ENCODE measurements at regions not wholly inside any gene's neighbourhood (a gene's known extent, or its start where the extent isn't known, plus 50 kb on each side); places are given as distances from the start of the nearest gene placed in this dataset.
"Not testable (repeated sequence)": the region's sequence is repeated elsewhere in the genome, so short reads cannot be mapped to it uniquely, and the experiment has no call there.

DNA sequence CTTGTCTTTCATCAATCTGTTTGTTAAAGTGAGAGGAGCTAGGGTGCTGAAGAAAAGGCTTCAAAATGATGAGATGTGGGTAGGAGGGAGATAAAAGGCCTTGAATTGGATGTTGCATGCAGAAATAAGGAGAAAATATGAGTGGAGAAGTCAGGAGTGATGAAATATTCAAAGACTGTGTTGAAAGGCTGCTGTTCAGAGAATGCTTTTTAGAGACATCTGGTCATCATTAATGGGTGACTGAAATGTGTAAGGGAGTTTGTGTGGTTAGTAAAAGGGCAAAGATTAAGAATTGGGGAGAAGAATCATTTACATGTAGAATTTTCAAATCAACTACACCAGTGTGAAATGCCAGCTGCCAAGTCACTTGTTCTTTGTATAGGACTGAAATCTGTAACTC lies 383.9 kb downstream of the MAT2B start:
- no peak for DNase-seq

DNA sequence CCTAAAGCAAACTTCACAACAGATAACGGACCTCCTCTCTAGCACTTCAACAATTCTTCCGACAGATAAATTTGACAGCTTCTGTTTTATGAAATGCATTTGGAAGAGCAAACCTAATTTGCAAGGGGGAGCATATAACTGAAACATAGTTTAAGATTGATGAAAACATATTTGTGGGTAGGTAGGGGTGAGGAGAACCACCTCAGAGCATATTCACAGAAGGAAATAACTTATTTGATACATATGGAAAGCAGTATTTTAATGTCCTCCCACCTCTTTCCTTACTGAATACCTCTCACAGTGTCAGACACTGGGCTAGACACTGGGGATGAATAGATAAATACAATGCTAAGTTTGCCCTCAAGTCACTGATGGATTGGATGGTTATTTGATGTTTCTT lies 384.8 kb downstream of the MAT2B start:
- no peak for DNase-seq

DNA sequence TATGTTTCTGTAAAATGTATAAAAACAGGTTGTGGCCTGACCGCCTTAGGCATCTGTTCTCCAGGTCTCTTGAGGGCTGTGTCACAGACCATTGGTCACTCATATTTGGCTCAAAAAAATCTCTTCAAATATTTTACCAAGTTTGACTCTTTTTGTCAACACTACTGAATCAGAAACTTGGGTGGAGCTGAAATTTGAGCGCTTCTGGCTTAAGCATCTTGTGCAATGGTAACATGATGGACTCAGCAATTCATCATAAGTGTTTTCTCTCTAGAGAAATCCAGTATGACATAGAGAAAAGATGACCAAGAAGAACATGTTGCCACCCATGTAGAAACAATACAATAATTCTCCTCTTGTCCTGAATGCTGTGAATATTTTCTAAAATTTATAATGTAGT lies 387.9 kb downstream of the MAT2B start:
- no peak for DNase-seq

DNA sequence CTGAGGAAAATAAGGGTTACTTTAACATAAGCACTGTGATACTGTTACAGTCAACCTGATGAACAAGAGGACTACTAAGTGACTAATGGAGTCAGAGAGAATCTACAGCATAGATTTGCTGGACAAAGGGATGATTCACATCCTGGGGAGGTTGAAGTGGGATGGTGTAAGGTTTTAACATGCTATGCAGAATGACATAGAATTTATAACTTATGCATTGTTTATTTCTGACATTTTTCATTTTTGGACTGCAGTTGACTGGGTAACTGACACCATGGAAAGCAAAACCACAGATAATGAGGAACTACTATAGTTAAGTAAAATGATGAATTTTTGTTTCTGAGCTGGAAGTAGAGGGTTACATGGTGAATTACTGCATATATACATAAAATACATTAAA lies 389.2 kb downstream of the MAT2B start:
- no peak for DNase-seq

DNA sequence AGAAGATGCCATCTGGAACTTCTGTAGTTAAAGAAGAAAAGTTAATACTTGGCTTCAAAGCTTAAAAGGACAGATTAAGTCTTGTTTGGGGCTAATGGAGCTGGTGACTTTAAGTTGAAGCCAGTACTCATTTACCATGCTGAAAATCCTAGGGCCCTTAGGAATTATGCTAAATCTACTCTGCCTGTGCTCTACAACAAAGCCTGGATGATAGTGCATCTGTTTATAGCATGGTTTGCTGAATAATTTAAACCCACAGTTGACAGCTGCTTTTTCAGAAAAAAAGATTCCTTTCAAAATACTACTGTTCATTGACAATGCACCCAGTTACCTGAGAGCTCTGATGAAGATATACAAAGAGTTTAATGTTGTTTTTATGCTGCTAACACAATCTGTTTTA lies 393.5 kb downstream of the MAT2B start:
- no peak for DNase-seq

DNA sequence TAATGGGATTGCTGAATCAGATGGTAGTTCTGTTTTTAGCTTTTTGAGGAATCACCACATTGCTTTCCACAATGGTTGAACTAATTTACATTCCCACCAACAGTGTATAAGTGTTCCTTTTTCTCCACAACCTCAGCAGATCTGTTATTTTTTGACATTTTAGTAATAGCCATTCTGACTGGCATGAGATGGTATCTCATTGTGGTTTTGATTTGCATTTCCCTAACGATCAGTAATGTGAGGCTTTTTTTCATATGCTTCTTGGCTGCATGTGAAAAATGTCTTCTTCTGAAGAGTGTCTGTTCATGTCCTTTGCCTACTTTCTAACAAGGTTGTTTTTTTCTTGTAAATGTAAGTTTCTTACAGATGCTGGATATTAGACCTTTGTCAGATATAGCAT lies 402.4 kb downstream of the MAT2B start:
- not testable (repeated sequence) for DNase-seq

DNA sequence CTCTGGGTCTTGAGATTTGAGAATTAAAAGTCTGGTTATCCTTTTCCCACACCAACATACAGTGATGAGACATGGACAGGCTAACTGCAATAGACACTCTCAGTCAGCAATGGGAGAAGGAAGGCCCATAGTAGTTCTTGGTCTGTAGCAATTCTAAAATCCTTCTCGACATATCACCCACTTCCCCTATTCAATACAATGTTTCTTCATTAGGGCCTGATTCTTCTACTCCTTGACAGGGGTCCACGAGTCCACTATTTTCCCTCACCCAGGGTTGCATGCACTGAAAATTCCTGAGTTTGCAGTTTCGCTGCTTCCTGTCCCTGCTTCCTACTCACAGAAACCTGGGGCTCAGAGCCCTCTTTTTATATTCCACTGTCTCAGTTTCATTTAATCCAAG lies 402.8 kb downstream of the MAT2B start:
- DNase-seq: no peak

DNA sequence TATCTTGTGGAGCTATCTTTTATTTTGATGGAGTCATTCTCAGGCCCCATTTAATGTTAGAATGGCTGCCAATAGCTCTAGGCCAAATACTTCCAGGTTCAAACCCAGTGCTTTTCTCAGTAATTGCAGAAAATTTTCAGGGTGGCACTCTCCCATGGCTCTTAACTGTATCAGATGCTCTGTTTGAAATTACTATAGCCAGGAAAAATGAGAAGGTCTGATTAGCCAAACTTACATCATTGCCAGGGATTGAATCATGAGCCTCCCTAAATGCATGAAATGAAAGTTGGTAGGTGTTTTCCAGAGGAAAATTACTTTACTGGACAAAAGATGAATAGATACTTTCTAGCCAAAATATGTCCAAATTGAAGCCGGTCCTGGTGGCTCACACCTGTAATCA lies 404.8 kb downstream of the MAT2B start:
- no peak for DNase-seq

DNA sequence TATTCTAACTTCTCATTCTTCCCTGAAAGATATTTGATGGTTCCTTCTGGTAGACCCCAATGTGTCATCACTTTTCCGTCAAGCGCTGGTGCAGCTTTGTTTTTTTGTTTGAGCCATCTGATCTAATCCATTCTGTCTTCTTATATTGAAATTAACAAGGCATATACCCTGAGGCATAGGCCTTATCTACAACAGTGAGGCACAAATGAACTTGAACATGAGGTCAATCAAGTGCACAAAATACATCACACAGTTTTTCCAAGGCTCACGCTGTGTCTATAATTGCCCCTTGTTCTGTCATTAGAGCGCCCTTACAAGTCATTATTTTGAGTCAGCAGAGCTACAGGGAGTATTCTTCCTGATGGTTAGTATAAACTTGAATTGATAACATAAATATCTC lies 406.6 kb downstream of the MAT2B start:
- no peak for DNase-seq

DNA sequence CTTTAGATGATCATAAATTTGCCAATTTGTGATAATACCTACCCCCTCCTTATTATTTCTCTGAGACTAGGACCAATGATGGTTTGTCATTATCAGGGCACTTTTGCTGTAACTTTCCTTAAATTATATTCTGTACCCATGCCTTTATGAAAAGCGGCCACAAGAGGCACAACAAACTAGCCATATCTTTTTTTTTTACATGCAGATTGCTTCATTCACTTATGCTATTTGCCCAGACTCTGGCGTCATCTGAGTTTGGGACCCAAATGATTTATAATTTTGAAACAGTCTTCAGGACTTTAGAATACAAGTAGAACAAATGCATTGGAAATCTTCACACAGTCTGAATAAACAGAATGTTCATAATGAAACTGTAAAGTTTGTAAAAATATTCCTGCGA lies 408.1 kb downstream of the MAT2B start:
- no peak for DNase-seq

DNA sequence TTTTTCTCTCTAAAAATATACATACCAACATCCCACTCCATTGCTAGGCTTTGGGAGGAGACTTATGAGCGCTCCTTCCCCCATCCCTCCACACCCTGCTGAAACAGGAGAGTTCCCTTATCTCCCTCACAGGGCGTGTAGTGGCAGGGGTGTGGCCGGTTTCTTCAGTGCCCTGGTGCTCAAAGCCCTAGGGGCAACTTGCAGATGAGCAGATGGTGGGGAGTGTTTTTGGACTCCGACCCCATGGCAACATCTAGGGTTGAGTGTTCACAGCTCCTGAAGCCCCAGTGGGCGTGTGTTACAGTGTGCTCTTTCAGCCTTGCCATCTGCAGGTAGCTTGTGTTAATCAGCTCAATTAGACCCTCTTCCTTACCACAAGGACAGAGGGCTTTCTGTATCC lies 409.5 kb downstream of the MAT2B start:
- peak in 1 of 2 experiments; percentile 8 for DNase-seq

DNA sequence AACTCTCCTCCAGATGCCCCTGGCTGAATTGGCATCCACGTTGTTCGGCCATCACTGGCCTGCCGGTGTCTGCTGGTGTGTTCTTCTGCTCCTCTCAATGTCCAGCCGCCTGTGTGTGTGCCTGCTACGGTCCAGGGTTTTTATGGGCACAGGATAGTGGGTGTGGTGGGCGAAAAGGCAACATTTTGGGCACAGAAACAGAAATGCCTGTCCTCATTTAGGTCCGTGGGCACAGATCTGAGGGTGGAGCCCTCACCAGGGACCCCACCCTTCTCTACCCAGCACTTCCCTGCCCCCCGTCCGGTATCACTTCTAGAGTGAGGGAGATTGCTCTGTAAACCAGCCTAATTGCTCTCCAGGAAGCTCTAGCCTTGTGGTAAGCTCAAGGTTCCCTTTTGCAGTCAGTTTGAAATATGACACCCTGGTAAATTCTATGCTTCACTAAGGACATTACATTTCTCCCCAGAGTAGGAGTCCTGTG lies 410.1 kb downstream of the MAT2B start:
- no peak for DNase-seq

DNA sequence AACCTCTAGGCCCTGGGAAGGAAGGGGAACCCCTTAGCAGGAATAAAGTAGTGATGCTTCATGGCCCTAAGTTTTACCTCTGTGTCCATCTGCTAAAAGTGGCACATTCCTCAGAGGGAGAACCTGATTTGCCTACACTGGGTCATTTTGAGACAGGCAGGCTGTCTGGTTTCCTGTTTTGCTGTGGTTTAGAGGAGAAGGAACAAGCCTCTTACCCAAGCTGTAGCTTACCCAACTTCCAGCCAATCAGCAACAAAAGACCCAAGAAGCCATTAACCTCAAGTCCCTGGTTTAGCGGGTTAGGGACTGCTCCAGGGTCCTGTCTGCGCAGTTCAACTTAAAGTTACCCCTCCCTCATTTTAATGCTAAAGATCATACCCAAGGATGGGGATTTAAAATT lies 411.0 kb downstream of the MAT2B start:
- DNase-seq: no peak

DNA sequence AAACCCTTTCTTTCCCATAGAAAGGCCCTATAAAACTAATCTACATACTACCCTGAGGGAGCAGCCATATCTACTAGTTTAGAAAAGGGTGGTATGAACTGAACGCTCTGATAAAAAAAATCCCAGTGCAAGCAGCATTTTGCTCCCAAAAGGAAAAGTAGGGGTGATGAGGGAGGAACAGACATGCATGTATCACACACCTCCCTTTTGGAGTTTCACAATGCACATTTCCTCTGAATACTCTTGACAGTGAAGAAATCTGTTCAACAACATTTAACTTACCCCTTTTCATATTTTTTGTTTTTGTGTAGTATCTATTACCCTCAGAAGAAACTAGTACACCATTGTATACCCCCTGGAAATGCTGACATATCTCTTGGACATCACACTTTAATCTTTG lies 411.4 kb downstream of the MAT2B start:
- DNase-seq: no peak

DNA sequence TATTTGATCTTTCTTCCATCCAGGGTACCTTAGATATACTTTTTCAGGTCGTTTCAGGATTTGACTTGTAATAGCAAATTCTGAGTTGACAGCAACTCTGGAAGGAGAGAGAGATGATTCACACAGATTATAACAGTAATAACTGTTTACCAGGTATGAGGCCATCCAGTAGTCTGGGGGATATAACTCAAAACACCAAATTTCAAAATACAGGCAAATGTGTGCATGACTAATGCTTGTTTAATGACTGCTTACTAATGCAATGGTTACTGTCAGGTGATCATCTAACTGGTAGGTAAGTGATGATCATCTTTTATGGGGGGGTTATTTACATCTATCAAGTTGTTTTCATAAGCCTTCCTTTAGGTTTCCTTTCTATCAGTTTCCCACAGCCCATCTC lies 412.3 kb downstream of the MAT2B start:
- DNase-seq: no peak

DNA sequence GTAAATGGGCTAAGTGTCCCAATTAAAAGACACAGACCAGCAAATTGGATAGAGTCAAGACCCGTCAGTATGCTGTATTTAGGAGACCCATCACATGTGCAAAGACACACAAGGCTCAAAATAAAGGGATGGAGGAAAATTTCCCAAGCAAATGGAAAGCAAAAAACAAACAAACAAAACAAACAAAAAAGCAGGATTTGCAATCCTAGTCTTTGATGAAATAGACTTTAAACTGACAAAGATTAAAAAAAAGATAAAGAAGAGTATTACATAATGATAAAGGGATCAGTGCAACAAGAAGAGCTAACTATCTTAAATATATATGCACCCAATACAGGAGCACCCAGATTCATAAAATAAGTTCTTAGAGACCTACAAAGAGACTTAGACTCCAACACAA lies 429.6 kb downstream of the MAT2B start:
- DNase-seq: not testable (repeated sequence)

DNA sequence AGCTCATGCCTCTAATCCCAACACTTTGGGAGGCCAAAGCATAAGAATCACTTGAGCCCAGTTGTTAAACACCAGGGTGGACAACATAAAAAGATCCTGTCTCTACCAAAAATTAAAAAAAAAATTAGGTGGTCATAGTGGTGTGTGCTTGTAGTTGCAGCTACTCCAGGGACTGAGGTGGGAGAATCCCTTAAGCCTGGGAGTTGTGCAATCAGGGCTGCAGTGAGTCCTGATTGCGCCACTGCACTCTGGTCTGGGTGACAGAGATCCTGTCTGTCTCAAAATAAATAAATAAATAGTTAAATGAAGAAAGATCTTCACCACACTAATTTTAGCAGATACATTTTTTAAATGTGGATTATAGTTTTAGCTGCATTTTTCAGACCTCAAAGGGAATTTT lies 433.2 kb downstream of the MAT2B start:
- no peak for DNase-seq

DNA sequence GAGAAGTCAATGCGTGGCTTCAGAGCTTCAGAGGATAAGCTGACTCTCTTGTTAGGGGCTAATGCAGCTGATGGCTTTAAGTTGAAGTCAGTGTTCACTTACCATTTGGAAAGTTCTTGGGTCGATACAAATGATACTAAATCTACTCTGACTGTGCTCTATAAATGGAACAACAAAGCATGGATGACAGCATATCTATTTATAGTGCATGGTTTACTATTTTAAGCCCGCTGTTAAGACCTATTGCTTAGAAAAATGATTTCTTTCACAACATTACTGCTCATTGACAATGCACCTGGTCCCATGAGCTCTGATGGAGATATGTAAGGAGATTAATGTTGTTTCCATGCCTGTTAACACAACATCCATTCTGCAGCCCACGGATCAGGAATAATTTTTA lies 435.7 kb downstream of the MAT2B start:
- DNase-seq: no peak

DNA sequence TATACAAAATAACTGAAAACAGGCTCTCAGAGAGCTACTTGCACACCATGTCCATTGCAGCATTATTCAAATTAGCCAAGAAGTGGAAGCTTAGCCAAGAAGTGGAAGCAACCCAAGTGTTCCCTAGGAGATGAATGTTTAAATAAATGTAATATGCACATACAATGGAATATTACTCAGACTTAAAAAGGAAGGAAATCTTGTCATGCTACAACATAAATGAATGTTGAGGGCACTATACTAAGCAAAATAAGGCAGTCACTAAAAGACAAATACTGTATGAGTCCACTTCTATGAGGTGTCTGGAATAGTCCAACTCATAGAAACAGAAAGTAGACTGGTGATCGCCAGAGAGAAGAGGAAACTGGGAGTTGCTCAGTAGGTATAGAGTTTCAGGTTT lies 438.1 kb downstream of the MAT2B start:
- no peak for DNase-seq

DNA sequence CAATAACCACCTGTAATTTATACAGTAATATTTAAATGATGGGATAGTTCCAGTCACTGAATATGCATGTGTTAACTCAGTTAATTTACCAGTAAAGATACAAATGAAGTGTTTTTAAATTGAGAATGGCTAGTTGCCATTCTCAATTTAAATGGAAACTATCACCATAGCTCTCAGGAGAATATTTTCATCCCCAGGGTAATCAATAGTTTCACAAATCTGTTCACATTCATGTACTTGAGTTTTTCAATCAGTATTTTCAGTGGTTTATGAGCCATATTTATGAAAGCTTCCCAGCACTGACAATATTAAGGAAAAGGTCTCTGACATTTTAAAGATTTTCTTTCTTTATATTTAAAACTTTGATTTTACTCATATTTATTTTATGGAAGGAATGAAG lies 439.3 kb downstream of the MAT2B start:
- no peak for DNase-seq

DNA sequence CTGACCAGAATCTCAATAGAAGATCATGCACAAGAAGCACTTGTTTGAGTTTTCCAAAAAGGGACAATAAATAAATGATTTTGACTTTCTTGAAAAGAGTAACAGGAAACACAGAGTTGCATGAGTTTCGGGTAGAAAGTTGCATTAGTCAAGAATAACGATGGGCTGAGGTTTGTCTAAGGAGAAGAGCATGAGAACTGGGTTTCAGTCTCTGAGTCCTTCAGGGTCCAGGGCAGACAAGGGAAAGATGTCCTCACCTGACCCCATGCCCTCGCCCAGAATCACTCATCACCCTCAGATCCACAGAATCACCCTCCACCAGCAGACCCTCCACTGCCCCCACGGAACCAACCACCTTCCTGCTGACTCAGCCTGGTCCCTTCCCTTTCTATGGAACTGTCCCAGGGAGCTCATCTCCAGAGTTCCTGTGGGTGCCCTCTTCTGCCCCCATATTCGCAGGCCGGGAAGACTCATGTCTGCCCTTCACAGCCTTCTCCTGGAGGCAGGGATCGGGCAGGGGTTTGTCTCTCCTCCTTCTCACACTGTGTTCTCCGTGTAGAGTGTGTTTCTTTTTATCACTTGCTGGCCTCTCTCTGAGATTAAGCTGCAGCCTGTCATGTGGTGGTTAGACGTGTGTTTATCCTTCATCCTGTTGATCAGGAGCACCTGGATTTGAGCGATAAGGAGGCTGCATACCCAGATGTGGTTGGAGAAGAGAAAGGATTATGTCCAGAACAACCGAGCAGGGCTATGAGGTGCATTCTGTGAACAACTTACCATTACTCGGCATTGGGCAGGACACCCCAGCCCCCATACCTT lies 442.6 kb downstream of the MAT2B start:
- no peak for DNase-seq

DNA sequence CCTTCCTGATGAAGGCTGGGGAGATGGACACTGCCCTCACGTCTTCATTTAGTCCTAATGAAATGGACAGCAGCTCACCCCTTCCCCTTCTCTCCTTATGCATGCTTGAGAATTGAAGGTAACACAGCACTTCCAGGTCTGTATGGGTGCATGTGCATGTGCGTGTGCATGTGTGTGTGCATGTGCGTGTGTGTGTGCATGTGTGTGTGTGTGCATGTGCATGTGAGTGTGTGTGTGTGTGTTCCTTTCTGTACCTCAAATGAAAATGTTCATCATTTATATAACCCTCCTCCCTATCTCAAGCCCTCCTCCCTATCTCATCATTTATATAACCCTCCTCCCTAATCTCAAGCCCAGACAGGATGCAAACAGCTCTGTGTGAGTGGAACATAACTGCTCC lies 444.8 kb downstream of the MAT2B start:
- no peak for DNase-seq

DNA sequence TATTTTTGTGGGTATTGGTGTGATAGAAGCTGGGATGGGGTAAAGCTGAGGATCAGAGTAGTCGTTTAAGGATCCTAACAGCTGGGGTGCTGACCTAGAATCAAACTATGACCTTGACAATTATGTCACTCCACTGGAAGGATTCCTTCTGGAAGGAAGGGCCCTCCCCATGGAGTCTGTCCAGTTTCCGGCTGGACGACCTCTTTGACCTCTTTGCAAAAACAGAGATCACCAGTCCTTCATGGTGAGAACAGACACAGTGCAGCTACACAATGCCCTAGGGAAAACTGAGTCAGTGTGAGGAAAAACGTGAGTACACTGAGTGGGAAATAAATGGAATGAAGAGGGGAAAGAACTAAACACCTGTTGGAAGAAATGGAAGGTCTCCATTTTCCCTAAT lies 445.6 kb downstream of the MAT2B start:
- DNase-seq: no peak

DNA sequence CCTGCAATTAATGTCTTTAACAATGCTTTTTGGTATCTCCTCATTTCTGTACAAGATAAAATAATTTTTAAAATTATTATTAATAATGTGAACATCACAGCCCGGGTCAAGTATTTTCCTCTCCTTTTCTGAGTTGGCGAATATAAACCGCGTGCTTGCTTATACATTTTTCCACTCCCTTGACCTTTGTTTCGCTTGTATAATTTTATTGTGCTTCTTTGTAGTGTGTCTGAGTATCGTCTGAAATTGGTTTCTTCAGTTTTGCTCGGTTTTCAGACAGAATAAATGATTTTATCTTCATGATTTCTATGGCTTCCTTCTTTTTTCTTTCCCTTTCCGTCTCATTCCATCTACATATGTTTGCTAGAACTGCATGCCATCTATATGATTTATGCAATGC lies 448.5 kb downstream of the MAT2B start:
- no peak for DNase-seq

DNA sequence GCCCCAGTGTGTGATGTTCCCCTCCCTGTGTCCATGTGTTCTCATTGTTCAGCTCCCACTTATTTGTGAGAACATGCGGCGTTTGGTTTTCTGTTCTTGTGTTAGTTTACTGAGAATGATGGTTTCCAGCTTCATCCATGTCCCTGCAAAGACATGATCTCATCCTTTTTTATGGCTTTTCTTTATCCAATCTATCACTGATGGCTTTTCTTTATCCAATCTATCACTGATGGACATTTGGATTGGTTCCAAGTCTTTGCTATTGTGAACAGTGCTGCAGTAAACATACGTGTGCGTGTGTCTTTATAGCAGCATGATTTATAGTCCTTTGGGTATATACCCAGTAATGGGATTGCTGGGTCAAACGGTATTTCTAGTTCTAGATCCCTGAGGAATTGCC lies 455.8 kb downstream of the MAT2B start:
- not testable (repeated sequence) for DNase-seq
